HG03103 (cell line): ENCODE measurements at regions not wholly inside any gene's neighbourhood (a gene's known extent, or its start where the extent isn't known, plus 50 kb on each side); places are given as distances from the start of the nearest gene placed in this dataset.
A peak's percentile ranks its signal among the peaks of the same experiment; 100 is the strongest.

ENCODE experiments used
- ATAC-seq: cut with Tn5 transposase; IDR thresholded peaks from one replicate; pipeline ENCODE4 v1.9.1; 2021; ENCODE audit warnings: low read depth; ENCODE audit not compliant: unreplicated experiment

GRCh38 chr13:30128095-30128494 lies 179.3 kb downstream of the KATNAL1 start:
- ATAC-seq: no peak

DNA sequence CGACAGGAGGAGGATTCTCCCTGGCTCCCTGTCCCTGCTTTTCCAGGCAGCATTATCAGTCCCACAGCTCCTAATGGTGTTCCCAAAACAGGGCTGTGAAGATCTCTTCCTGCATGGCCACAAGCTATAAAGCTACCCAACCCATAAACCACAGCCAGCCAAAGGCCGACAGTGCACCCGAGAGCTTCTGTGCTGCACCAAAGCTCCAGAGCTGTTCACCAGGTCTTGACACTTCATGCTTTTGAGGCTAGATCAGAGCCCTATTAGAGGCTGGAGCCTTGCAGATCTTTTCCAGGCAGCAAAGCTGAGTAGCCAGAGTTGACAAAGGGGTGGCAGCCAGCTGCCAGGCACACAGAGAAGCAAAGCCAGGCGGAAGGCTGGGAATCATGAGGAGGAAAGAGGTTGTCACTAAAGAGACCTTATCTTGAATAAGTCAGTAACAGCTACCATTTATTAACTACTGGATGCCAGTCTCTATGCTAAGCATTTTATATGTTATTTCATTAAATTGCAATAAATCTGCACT lies 180.4 kb downstream of the KATNAL1 start:
- no peak for ATAC-seq

DNA sequence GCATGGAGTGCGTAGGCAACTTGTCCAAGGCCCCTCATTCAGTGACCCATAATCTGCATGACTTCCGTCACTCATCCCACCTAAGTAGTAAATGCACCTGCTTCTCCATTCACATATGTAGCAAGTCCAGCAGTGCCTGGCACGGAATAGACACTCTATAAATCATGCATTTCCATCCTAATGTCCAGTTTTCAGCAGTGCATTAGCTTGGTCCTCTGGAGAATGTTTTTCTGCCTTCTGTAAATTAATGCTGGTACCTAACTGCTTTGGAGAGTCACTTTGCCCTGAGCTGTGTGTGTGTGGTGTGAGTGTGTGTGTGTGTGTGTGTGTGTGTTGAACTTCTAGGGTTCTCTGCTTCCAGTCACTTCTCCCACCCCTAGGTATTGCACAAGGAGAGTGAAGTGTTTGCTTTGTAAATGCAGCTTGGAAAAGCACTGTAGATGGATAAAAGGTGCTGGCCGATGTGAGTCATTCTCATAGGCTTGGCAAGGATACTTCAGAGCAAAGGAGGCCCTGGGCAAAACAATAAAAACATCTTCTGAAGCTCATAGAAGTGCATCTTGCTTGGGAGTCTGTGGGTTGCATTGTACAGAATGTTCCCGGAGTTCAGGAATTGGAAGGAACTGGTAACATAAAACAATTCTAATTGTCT lies 181.8 kb downstream of the KATNAL1 start:
- no peak for ATAC-seq

GRCh38 chr13:30124131-30124768 lies 183.1 kb downstream of the KATNAL1 start:
- no peak for ATAC-seq

- ATAC-seq: no peak
These were observed 183.8 kb downstream of the KATNAL1 start for GRCh38 chr13:30123575-30123974.

DNA sequence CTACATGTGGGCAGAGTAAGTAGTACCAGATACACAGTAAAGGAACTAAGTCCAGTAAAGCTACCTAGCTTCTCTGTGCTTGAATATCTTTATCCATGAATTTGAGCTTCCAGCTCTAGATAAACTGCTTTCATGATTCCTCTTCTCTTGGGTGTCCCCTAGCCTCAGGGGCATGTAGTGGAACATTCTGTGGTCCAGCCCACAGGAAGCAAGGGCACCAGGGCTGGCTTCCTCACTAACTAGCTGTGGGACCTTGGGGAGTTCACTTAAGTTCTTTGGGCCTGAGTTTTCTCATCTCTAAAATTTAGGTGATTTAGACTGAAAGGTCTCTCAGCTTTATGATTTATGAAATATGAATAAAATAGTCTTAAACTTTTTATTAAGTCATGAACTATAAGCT lies 185.7 kb downstream of the KATNAL1 start:
- no peak for ATAC-seq

GRCh38 chr13:30121244-30121643 lies 186.1 kb downstream of the KATNAL1 start:
- no peak for ATAC-seq

DNA sequence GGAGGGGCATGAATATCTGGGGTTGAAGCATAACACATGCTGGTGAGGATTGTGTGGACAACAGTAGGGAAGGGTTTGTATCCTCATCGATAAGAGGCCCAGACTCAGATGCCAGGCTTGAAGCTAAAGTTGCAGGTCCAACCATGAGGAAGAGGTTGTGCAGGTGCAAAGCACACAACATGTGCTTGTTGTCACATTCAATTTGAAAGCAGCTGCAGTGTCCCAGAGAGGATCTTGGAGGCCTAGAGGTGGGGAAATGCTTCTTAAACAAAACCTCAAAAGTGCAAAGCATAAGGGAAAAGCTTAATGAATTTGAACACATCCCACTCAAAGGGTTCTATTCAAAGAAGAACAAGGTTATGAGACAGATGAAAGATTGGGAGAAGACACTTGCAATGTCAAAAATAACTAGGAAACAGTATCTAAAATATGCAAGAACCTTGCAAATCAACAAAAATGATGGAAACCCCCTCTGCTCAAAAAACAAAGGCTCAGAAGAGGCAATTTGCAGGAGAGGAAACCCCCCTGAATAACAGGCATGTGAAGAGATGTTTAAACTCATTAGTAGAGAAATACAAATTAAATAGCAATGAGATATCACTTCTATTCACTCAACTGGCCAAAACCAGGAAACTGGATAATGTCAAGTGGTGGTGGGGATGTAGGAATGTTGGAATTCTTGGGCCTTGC lies 187.1 kb downstream of the KATNAL1 start:
- ATAC-seq: no peak

- ATAC-seq: no peak
These were observed 187.9 kb downstream of the KATNAL1 start for GRCh38 chr13:30119476-30119875.

GRCh38 chr13:30116379-30116778 lies 191.0 kb downstream of the KATNAL1 start:
- no peak for ATAC-seq

DNA sequence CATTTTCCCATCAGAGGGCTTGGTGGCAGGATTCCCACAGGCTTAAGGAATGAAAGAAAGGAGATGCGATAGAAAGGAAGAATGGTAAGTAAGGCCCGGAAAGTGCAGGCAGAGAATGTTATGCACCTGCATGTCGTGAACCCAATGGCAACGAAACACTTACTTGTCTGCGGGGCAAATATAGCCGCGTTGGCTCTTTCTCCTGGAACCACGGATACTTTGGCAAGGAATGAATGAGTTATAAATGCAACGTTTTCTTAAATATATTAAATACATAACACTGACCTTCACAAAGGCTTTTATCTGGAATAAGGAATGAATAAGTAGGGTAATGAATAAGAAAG lies 192.1 kb downstream of the KATNAL1 start:
- ATAC-seq: no peak

DNA sequence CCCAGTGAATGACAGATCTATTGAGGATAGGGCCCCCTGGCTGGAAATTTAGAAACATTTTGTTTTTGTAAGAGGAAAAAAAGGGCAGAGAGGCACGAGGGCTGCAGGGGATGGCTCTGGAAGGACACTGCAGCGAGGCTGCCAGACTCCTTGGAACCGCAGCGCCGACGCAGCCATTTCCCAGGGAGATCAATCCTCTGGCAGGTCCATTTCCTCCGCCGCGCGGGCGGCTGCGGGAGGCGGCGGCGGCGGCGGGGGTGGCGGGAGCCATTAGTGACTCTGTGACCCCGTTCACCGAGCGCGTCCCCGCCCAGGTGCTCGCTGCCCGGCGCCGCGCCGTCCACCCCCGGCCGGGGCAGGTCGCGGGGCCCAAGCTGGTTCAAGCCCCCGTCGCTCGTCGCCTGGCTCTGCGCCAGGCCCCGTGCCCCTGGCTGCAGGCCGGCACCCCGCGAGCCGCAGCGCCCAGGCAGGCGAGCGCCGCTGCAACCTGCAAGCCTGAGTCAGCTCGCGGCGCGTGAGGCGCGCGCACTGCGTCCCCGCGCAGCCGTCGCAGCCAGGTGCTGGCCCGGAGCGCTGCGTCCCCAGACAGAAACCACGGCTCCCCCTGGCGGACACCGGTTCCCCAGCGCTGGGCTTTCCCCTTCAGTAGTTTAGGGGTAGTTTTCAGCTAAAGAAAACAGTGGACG lies 192.6 kb downstream of the KATNAL1 start:
- ATAC-seq: peak; percentile 86

DNA sequence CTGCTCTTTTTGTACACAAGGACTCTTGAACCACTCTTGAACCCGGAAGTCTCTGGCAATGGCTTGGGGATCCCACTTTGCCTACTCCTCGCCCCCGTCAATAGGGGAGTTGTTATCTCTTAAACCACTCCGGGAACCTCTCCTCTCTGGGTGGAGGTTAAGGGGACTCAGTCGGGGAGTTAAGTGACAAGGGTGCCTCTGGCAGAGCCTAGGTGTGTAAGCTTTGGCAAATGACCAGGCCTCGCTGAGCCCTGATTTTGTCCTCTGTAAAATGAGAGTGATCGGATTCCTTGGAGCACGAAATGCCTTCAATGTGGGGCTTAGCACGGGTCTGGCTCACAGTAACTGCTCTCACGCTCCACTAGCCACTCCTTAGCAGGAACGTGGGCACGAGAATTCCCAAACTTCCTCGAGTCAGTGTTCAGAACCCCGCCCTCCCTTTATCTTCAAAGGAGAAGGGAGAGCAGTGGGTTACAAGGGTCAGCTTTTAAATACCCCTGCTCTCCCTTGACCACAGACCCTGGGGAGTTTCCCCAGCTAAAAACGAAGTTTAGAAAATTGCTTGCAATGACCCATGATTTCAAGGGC lies 193.3 kb downstream of the KATNAL1 start:
- no peak for ATAC-seq

- no peak for ATAC-seq
These were observed 193.8 kb downstream of the KATNAL1 start for GRCh38 chr13:30113551-30113950.

- ATAC-seq: peak; percentile 39
These were observed 194.5 kb downstream of the KATNAL1 start for GRCh38 chr13:30112602-30113435.

GRCh38 chr13:30111810-30112209 lies 195.5 kb downstream of the KATNAL1 start:
- no peak for ATAC-seq

DNA sequence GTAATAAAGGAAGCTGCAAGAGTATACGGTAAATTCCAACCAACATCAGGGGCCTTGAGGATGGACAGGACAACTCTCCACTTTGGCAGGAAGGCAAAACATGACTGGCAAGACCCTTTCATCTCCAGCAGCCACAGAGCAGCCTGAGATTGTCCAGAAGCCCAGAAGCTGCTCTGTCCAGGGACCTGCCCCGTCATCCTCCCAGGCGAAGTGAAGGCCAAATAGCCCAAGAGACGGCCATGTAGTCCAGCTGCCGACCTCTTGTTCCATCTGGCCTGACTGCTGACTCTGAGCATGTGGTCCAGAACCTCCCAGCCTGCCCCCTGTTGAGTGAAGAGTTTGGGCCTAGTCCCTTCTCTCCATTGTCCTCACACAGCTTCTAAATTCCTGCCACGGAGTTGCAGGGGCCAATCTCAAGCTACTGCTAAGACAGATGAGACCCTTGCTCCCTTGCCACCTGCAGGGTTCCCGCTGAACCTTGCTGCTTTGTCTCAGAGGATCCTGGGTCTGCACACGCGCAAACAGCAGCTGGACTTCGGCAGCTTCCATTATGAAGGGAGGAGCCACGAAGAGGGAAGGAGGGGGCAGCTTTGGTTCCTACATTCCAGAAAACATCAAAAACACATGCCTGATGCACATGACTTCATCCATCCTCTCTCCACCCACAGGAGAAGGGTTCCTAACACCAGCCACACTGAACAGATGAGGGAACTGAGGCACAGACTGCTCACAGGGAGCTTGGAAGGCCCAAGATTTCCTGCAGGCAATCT lies 196.9 kb downstream of the KATNAL1 start:
- ATAC-seq: no peak

GRCh38 chr13:30109471-30110135 lies 197.7 kb downstream of the KATNAL1 start:
- ATAC-seq: no peak

DNA sequence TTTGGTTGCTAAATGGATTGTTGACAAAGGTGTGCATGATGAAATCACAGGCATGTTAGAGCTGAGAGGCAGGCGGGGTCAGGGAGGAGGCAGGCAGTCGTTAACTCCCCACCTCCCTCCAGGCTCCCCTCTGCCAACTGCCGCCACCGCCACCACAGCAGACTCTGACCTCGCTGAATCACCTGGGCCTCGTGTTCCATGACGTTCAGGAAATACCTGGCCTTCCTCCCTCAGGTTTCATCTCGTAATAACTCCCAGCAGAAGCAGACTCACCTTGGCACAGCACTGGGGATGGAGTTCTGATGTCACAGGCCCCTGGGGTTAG lies 198.5 kb downstream of the KATNAL1 start:
- ATAC-seq: no peak
